ENCODE measurements at regions not wholly inside any gene's neighbourhood (a gene's known extent, or its start where the extent isn't known, plus 50 kb on each side); places are given as distances from the start of the nearest gene placed in this dataset.
"Not testable (repeated sequence)": the region's sequence is repeated elsewhere in the genome, so short reads cannot be mapped to it uniquely, and the experiment has no call there.

GRCh38 chr2:65762068-65762467, 329.7 kb upstream of the SPRED2 start:
- Histone ChIP-seq H3K27ac (no peak overlapping the region), H3K36me3 (replicated peaks) (no peaks in the 10 kb centered on the region), H3K4me3 (ENCODE audit: low read depth, low read length) (no peak overlapping the region), H3K27me3 (replicated peaks) (no peaks in the 10 kb centered on the region)
- in situ Hi-C loops (cut with HindIII; ENCODE audit: low pct_ligation_motif_present, low sequenced_read_pairs), result no loop called here
- no peak for DNase-seq
- no peak for TF ChIP-seq CTCF (IDR thresholded peaks at IDR 0.05; ENCODE audit: low read depth, low read length, missing control alignments)

GRCh38 chr2:65754219-65754618, 321.8 kb upstream of the SPRED2 start:
- H3K27ac ChIP-seq, result no peak overlapping the region
- no peak for TF ChIP-seq CTCF (IDR thresholded peaks at IDR 0.05; ENCODE audit: low read depth, low read length, missing control alignments)
- no peaks in the 10 kb centered on the region for H3K36me3 ChIP-seq (replicated peaks)
- H3K4me3 ChIP-seq (ENCODE audit: low read depth, low read length), result no peak overlapping the region
- peak; percentile 28 for DNase-seq
- in situ Hi-C loops (cut with HindIII; ENCODE audit: low pct_ligation_motif_present, low sequenced_read_pairs), result no loop called here
- H3K27me3 ChIP-seq (replicated peaks), result no peaks in the 10 kb centered on the region

GRCh38 chr2:65751408-65751807, 319.0 kb upstream of the SPRED2 start:
- Histone ChIP-seq H3K4me3 (ENCODE audit: low read depth, low read length) (no peak overlapping the region), H3K36me3 (replicated peaks) (no peaks in the 10 kb centered on the region), H3K27me3 (replicated peaks) (no peaks in the 10 kb centered on the region), H3K27ac (no peak overlapping the region)
- DNase-seq, result no peak
- no peak for TF ChIP-seq CTCF (IDR thresholded peaks at IDR 0.05; ENCODE audit: low read depth, low read length, missing control alignments)
- in situ Hi-C loops (cut with HindIII; ENCODE audit: low pct_ligation_motif_present, low sequenced_read_pairs), result no loop called here

- DNase-seq, result peak; percentile 92
- no peaks in the 10 kb centered on the region for H3K27me3 ChIP-seq (replicated peaks)
- H3K4me3 ChIP-seq (ENCODE audit: low read depth, low read length), result no peak overlapping the region
- peak overlapping the region; percentile 64 for H3K27ac ChIP-seq
- no peak for TF ChIP-seq CTCF (IDR thresholded peaks at IDR 0.05; ENCODE audit: low read depth, low read length, missing control alignments)
- in situ Hi-C loops (cut with HindIII; ENCODE audit: low pct_ligation_motif_present, low sequenced_read_pairs), result no loop called here
- H3K36me3 ChIP-seq (replicated peaks), result no peaks in the 10 kb centered on the region
These were observed 317.1 kb upstream of the SPRED2 start for GRCh38 chr2:65749545-65749944.

GRCh38 chr2:65747875-65748274, 315.5 kb upstream of the SPRED2 start:
- H3K27me3 ChIP-seq (replicated peaks); H3K4me3 ChIP-seq (ENCODE audit: low read depth, low read length); in situ Hi-C loops (cut with HindIII; ENCODE audit: low pct_ligation_motif_present, low sequenced_read_pairs); DNase-seq; H3K27ac ChIP-seq; H3K36me3 ChIP-seq (replicated peaks): not testable (repeated sequence)

- H3K27me3 ChIP-seq (replicated peaks), result no peaks in the 10 kb centered on the region
- peak; percentile 29 for DNase-seq
- no peak overlapping the region for H3K27ac ChIP-seq
- no peak for TF ChIP-seq CTCF (IDR thresholded peaks at IDR 0.05; ENCODE audit: low read depth, low read length, missing control alignments)
- in situ Hi-C loops (cut with HindIII; ENCODE audit: low pct_ligation_motif_present, low sequenced_read_pairs), result no loop called here
- no peaks in the 10 kb centered on the region for H3K36me3 ChIP-seq (replicated peaks)
- no peak overlapping the region for H3K4me3 ChIP-seq (ENCODE audit: low read depth, low read length)
These were observed 314.7 kb upstream of the SPRED2 start for GRCh38 chr2:65746931-65747675.
